ENCODE measurements at regions not wholly inside any gene's neighbourhood (a gene's known extent, or its start where the extent isn't known, plus 50 kb on each side); places are given as distances from the start of the nearest gene placed in this dataset.

- no peak for DNase-seq (ENCODE audit: low read depth)
Measured at GRCh38 chr16:9302072-9302471, 210.6 kb downstream of the HAPSTR1 start.

GRCh38 chr16:9306753-9307152 is 215.3 kb downstream of the HAPSTR1 start:
- no peak for DNase-seq (ENCODE audit: low read depth)

- DNase-seq (ENCODE audit: low read depth) = no peak
Measured at GRCh38 chr16:9307446-9307845, 216.0 kb downstream of the HAPSTR1 start.

GRCh38 chr16:9308356-9308801 is 216.9 kb downstream of the HAPSTR1 start:
- no peak for DNase-seq (ENCODE audit: low read depth)

- no peak for DNase-seq (ENCODE audit: low read depth)
Measured at GRCh38 chr16:9308850-9309249, 217.4 kb downstream of the HAPSTR1 start.

- no peak for DNase-seq (ENCODE audit: low read depth)
Measured at GRCh38 chr16:9309844-9310243, 218.4 kb downstream of the HAPSTR1 start.

GRCh38 chr16:9311303-9311954 is 220.0 kb downstream of the HAPSTR1 start:
- no peak for DNase-seq (ENCODE audit: low read depth)

GRCh38 chr16:9316008-9316407 is 224.6 kb downstream of the HAPSTR1 start:
- no peak for DNase-seq (ENCODE audit: low read depth)

- no peak for DNase-seq (ENCODE audit: low read depth)
Measured at GRCh38 chr16:9316615-9317014, 225.2 kb downstream of the HAPSTR1 start.

- no peak for DNase-seq (ENCODE audit: low read depth)
Measured at GRCh38 chr16:9318764-9319163, 227.3 kb downstream of the HAPSTR1 start.

- no peak for DNase-seq (ENCODE audit: low read depth)
Measured at GRCh38 chr16:9322769-9323168, 231.3 kb downstream of the HAPSTR1 start.

- no peak for DNase-seq (ENCODE audit: low read depth)
Measured at GRCh38 chr16:9323170-9323569, 231.7 kb downstream of the HAPSTR1 start.

- DNase-seq (ENCODE audit: low read depth) = no peak
Measured at GRCh38 chr16:9327253-9327652, 235.8 kb downstream of the HAPSTR1 start.

GRCh38 chr16:9328411-9328810 is 237.0 kb downstream of the HAPSTR1 start:
- no peak for DNase-seq (ENCODE audit: low read depth)

- no peak for DNase-seq (ENCODE audit: low read depth)
Measured at GRCh38 chr16:9330095-9330494, 238.7 kb downstream of the HAPSTR1 start.

- no peak for DNase-seq (ENCODE audit: low read depth)
Measured at GRCh38 chr16:9331503-9331902, 240.1 kb downstream of the HAPSTR1 start.

GRCh38 chr16:9332574-9333148 is 241.2 kb downstream of the HAPSTR1 start:
- DNase-seq (ENCODE audit: low read depth) = no peak

GRCh38 chr16:9333469-9333868 is 242.0 kb downstream of the HAPSTR1 start:
- no peak for DNase-seq (ENCODE audit: low read depth)

GRCh38 chr16:9334103-9334502 is 242.7 kb downstream of the HAPSTR1 start:
- DNase-seq (ENCODE audit: low read depth) = no peak

GRCh38 chr16:9337308-9338032 is 246.0 kb downstream of the HAPSTR1 start:
- DNase-seq (ENCODE audit: low read depth) = no peak

GRCh38 chr16:9338068-9338467 is 246.6 kb downstream of the HAPSTR1 start:
- DNase-seq (ENCODE audit: low read depth) = no peak

GRCh38 chr16:9338510-9338909 is 247.1 kb downstream of the HAPSTR1 start:
- DNase-seq (ENCODE audit: low read depth) = no peak

GRCh38 chr16:9340526-9341256 is 249.2 kb downstream of the HAPSTR1 start:
- no peak for DNase-seq (ENCODE audit: low read depth)

Measured in CMK (cell line).